ENCODE measurements at regions not wholly inside any gene's neighbourhood (a gene's known extent, or its start where the extent isn't known, plus 50 kb on each side); places are given as distances from the start of the nearest gene placed in this dataset.

DNA sequence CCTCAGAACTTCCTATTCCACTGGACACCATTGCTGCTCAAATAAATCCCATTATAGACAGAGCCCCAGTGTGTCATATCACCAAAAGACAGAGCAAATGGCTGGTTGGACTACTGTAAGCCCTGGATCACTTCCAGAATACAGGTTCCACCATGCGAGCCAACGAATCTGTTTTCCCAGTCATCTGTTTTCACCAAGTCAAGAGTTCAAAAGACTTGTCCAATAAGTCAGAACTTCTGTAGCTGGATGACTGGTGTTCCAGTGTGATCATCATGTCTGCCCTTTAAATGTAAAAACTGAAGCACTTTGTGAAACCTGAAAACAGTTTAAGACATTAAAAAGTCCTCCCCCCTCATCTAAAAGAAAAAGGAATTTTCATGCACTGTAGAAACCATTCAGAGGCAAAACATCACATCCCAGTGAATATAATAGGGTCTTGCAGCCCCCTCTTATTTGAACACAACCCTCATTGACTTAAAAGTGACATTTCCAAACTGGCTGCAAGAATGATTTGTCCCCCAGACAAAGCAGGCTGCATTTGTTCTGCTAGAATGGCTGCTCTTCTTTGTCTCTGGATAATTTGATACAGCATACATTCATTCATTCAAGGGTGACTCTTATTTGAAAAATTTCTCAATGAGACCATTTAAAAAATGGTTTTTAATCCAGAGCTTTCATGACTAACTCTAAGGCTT, 64.6 kb upstream of the TANC1 start:
- H3K36me3 Mint-ChIP-seq (ENCODE audit: insufficient read depth, unreplicated experiment), result no peaks in the 10 kb centered on the region
- BruUV-seq (replicated peaks), result no TSS peak

DNA sequence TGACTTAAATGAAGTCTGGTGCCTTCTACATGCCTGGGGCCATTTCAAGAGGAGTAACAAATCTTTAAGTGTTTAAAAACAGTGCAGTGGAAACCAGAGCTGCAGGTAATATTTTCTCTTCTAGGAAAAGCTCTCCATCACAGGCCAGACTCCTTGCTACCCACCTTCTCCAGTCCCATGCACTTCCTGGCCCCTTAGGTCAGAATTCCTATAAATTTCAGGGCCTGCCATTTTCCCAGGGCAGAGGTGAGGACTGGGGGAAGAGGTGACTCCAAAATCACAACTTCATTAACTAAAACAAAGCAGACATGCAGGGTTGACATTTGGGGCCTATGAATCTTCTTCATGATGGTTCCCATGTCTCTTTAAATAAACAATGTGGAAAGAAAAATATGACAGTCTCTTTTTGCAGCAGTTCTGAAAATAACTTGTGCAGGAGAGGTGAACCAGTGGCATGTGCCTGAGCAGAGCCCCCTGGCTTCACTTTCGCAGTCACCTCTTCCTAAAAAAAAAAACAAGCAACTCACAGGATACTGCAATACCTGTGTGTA, 63.7 kb upstream of the TANC1 start:
- intact Hi-C loops (cut with micrococcal nuclease; ENCODE audit: unreplicated experiment), result loop anchor here (5.0 kb wide), 2 partner anchors 68 to 128 kb away; no protein-coding TSS in a partner anchor
- Mint-ChIP-seq H3K4me1 (ENCODE audit: low read depth, unreplicated experiment) (no peaks in the 10 kb centered on the region), H3K9me3 (ENCODE audit: low read depth, unreplicated experiment) (no peaks in the 10 kb centered on the region), H3K27ac (ENCODE audit: unreplicated experiment) (no peak overlapping the region), H3K27me3 (ENCODE audit: unreplicated experiment) (no peaks in the 10 kb centered on the region), H3K4me3 (ENCODE audit: low read depth, unreplicated experiment) (no peak overlapping the region), H3K36me3 (ENCODE audit: insufficient read depth, unreplicated experiment) (no peaks in the 10 kb centered on the region)
- no TSS peak for BruUV-seq (replicated peaks)
- CTCF ChIA-PET, result no interaction called here
- TF ChIP-seq, protein P1, sequence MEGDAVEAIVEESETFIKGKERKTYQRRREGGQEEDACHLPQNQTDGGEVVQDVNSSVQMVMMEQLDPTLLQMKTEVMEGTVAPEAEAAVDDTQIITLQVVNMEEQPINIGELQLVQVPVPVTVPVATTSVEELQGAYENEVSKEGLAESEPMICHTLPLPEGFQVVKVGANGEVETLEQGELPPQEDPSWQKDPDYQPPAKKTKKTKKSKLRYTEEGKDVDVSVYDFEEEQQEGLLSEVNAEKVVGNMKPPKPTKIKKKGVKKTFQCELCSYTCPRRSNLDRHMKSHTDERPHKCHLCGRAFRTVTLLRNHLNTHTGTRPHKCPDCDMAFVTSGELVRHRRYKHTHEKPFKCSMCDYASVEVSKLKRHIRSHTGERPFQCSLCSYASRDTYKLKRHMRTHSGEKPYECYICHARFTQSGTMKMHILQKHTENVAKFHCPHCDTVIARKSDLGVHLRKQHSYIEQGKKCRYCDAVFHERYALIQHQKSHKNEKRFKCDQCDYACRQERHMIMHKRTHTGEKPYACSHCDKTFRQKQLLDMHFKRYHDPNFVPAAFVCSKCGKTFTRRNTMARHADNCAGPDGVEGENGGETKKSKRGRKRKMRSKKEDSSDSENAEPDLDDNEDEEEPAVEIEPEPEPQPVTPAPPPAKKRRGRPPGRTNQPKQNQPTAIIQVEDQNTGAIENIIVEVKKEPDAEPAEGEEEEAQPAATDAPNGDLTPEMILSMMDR (IDR thresholded peaks at IDR 0.05; ENCODE audit: unreplicated experiment), result no peak
- DNase-seq, result no peak

More for the DNA sequence above, 64.6 kb upstream of the TANC1 start:
- H3K4me3 Mint-ChIP-seq (ENCODE audit: low read depth, unreplicated experiment), result no peak overlapping the region
- no peak overlapping the region for H3K27ac Mint-ChIP-seq (ENCODE audit: unreplicated experiment)
- TF ChIP-seq, protein P1 (IDR thresholded peaks at IDR 0.05; ENCODE audit: unreplicated experiment), result no peak
- no peaks in the 10 kb centered on the region for H3K9me3 Mint-ChIP-seq (ENCODE audit: low read depth, unreplicated experiment)
- intact Hi-C loops (cut with micrococcal nuclease; ENCODE audit: unreplicated experiment), result loop anchor here (5.0 kb wide), 2 partner anchors 68 to 128 kb away; no protein-coding TSS in a partner anchor
- no peak for DNase-seq
- no peaks in the 10 kb centered on the region for H3K27me3 Mint-ChIP-seq (ENCODE audit: unreplicated experiment)
- no peaks in the 10 kb centered on the region for H3K4me1 Mint-ChIP-seq (ENCODE audit: low read depth, unreplicated experiment)
- CTCF ChIA-PET, result no interaction called here

DNA sequence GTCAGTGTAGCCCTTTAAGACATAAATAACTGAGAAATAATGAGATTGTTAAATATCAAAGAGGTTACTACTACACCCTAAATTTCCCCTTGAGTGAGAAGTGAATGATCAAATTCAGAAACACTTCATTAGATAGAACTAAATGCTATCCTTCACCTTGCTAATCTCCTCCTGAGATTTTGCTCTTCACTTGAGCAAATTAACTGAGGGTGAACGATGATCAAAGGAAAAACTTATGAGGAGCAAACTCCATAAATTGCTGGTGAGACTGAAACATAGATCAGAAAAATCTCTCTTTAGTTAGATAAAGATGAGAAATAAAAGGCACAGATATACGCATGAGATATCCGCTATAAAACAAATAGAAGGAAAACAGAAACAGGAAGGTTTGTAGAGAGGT, 63.1 kb upstream of the TANC1 start:
- H3K27ac Mint-ChIP-seq (ENCODE audit: unreplicated experiment), result no peak overlapping the region
- TF ChIP-seq, protein P1 (IDR thresholded peaks at IDR 0.05; ENCODE audit: unreplicated experiment), result no peak
- BruUV-seq (replicated peaks), result no TSS peak
- H3K4me3 Mint-ChIP-seq (ENCODE audit: low read depth, unreplicated experiment), result no peak overlapping the region
- intact Hi-C loops (cut with micrococcal nuclease; ENCODE audit: unreplicated experiment), result no loop called here
- no peaks in the 10 kb centered on the region for H3K4me1 Mint-ChIP-seq (ENCODE audit: low read depth, unreplicated experiment)
- no peaks in the 10 kb centered on the region for H3K36me3 Mint-ChIP-seq (ENCODE audit: insufficient read depth, unreplicated experiment)
- no peak for DNase-seq
- CTCF ChIA-PET, result interaction anchor here (0.6 kb wide), 1 partner anchor 14 kb away, joined by 3 read pairs; no protein-coding TSS in a partner anchor
- no peaks in the 10 kb centered on the region for H3K27me3 Mint-ChIP-seq (ENCODE audit: unreplicated experiment)
- H3K9me3 Mint-ChIP-seq (ENCODE audit: low read depth, unreplicated experiment), result no peaks in the 10 kb centered on the region

DNA sequence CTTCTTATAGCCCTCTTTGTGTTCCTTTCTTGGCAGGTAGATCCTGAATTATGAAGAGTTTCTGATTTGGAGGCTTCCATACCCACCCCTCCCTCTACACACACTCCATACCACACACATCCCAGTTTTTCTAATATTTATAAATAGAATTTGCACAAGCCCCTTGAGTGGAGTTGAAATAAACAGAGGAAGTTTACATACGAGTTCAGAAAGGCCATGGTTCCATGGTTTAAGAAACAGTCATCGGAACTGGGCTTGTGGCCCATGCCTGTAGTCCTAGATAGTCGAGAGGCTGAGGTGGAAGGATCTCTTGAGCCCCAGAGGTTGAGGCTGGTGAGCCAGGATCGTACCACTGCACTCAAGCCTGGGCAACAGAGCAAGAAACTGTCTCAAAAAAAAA, 62.7 kb upstream of the TANC1 start:
- Mint-ChIP-seq H3K36me3 (ENCODE audit: insufficient read depth, unreplicated experiment) (no peaks in the 10 kb centered on the region), H3K27me3 (ENCODE audit: unreplicated experiment) (no peaks in the 10 kb centered on the region), H3K4me1 (ENCODE audit: low read depth, unreplicated experiment) (no peaks in the 10 kb centered on the region), H3K27ac (ENCODE audit: unreplicated experiment) (no peak overlapping the region), H3K4me3 (ENCODE audit: low read depth, unreplicated experiment) (no peak overlapping the region), H3K9me3 (ENCODE audit: low read depth, unreplicated experiment) (no peaks in the 10 kb centered on the region)
- DNase-seq, result no peak
- intact Hi-C loops (cut with micrococcal nuclease; ENCODE audit: unreplicated experiment), result no loop called here
- no TSS peak for BruUV-seq (replicated peaks)
- CTCF ChIA-PET, result interaction anchor here (0.6 kb wide), 1 partner anchor 15 kb away, joined by 3 read pairs; no protein-coding TSS in a partner anchor
- TF ChIP-seq, protein P1 (IDR thresholded peaks at IDR 0.05; ENCODE audit: unreplicated experiment), result no peak
